Fibroblast of lung (primary cell): ENCODE measurements at regions not wholly inside any gene's neighbourhood (a gene's known extent, or its start where the extent isn't known, plus 50 kb on each side); places are given as distances from the start of the nearest gene placed in this dataset.

ENCODE experiments used
- DNase-seq, 2 donors: peaks; one replicate each; pipeline versions ENCODE4 v3.0.0 to v3.0.0-alpha.2; 2010; ENCODE audit warnings: low read depth in 2 of 2
- H2AFZ ChIP-seq: 2 replicates; pipeline ENCODE4 v1.5.1; 2012; ENCODE audit warnings: low read length, control low read depth, inconsistent platforms
- H3K27ac ChIP-seq: 2 replicates; pipeline ENCODE4 v1.5.1; 2011; ENCODE audit warnings: low read length, control low read depth; ENCODE audit not compliant: insufficient read depth
- H3K27me3 ChIP-seq: 2 replicates; pipeline ENCODE4 v1.5.1; 2011; ENCODE audit warnings: mild to moderate bottlenecking, low read length; ENCODE audit not compliant: control insufficient read depth, insufficient read depth
- H3K36me3 ChIP-seq: 2 replicates; pipeline ENCODE4 v1.5.1; 2011; ENCODE audit warnings: low read length; ENCODE audit not compliant: control insufficient read depth, insufficient read depth
- H3K4me1 ChIP-seq: 2 replicates; pipeline ENCODE4 v1.5.1; 2011; ENCODE audit warnings: low read length; ENCODE audit not compliant: control insufficient read depth, insufficient read depth; ENCODE audit errors: extremely low read depth
- H3K4me2 ChIP-seq: 2 replicates; pipeline ENCODE4 v1.5.1; 2011; ENCODE audit warnings: low read length, control low read depth; ENCODE audit not compliant: insufficient read depth; ENCODE audit errors: extremely low read depth
- H3K4me3 ChIP-seq, 4 experiments: fragments of 200-600 bp in 1 of 4; sonication (generic) in 1 of 4; replicated peaks in 1 of 4; 2 replicates each; pipeline ENCODE4 v1.5.1; 2011 to 2016; ENCODE audit warnings: low read length in 4 of 4, low read depth in 3 of 4, mild to moderate bottlenecking in 3 of 4, control low read depth in 2 of 4, inconsistent platforms in 1 of 4, mixed read lengths in 1 of 4; ENCODE audit not compliant: insufficient read depth in 1 of 4; ENCODE audit errors: control extremely low read depth in 1 of 4
- H3K79me2 ChIP-seq: 2 replicates; pipeline ENCODE4 v1.5.1; 2012; ENCODE audit warnings: mild to moderate bottlenecking, low read length, inconsistent platforms; ENCODE audit not compliant: control insufficient read depth, insufficient read depth
- H3K9ac ChIP-seq: 2 replicates; pipeline ENCODE4 v1.5.1; 2011; ENCODE audit warnings: mild to moderate bottlenecking, low read length, control low read depth; ENCODE audit not compliant: insufficient read depth
- H3K9me3 ChIP-seq: 2 replicates; pipeline ENCODE4 v1.5.1; 2012; ENCODE audit warnings: low read depth, low read length; ENCODE audit not compliant: control insufficient read depth, insufficient read depth
- H4K20me1 ChIP-seq: 2 replicates; pipeline ENCODE4 v1.5.1; 2011; ENCODE audit warnings: low read length; ENCODE audit not compliant: control insufficient read depth, insufficient read depth; ENCODE audit errors: extremely low read depth
- EZH2 ChIP-seq: IDR thresholded peaks from 2 replicates; pipeline ENCODE4 v1.5.1; 2012; ENCODE audit warnings: low read length, control low read depth, mild to moderate bottlenecking; ENCODE audit errors: missing control alignments
- TF ChIP-seq, protein P1 (sequence below), 2 donors: IDR thresholded peaks in 1 of 2; conservative IDR thresholded peaks in 1 of 2; 1 replicate in 1 of 2; 2 replicates in 1 of 2; pipeline ENCODE4 v1.5.1; 2011 to 2012; ENCODE audit warnings: low read length in 2 of 2, control low read depth in 1 of 2, inconsistent platforms in 1 of 2, low read depth in 1 of 2, mild to moderate bottlenecking in 1 of 2

GRCh38 chr3:118782755-118783202, 251.9 kb downstream of the IGSF11 start:
- DNase-seq, result peak in 1 of 2 donors; percentile 10
- H3K4me3 ChIP-seq, result no peak overlapping the region
- no peak overlapping the region for H3K9ac ChIP-seq
- no peaks in the 10 kb centered on the region for H3K4me1 ChIP-seq
- H4K20me1 ChIP-seq, result no peaks in the 10 kb centered on the region
- H3K4me2 ChIP-seq, result no peak overlapping the region
- no peaks in the 10 kb centered on the region for H3K27me3 ChIP-seq
- no peak overlapping the region for H3K27ac ChIP-seq
- no peak overlapping the region for H2AFZ ChIP-seq
- no peaks in the 10 kb centered on the region for H3K9me3 ChIP-seq
- TF ChIP-seq, protein P1, sequence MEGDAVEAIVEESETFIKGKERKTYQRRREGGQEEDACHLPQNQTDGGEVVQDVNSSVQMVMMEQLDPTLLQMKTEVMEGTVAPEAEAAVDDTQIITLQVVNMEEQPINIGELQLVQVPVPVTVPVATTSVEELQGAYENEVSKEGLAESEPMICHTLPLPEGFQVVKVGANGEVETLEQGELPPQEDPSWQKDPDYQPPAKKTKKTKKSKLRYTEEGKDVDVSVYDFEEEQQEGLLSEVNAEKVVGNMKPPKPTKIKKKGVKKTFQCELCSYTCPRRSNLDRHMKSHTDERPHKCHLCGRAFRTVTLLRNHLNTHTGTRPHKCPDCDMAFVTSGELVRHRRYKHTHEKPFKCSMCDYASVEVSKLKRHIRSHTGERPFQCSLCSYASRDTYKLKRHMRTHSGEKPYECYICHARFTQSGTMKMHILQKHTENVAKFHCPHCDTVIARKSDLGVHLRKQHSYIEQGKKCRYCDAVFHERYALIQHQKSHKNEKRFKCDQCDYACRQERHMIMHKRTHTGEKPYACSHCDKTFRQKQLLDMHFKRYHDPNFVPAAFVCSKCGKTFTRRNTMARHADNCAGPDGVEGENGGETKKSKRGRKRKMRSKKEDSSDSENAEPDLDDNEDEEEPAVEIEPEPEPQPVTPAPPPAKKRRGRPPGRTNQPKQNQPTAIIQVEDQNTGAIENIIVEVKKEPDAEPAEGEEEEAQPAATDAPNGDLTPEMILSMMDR (conservative IDR thresholded peaks at IDR 0.05 in 1 of 2, IDR thresholded peaks at IDR 0.05 in 1 of 2; ENCODE audit: low read depth in 1 of 2, low read length in 2 of 2), result no peak
- no peak for TF ChIP-seq EZH2
- no peaks in the 10 kb centered on the region for H3K79me2 ChIP-seq
- H3K36me3 ChIP-seq, result no peaks in the 10 kb centered on the region

GRCh38 chr3:118785415-118785814, 249.2 kb downstream of the IGSF11 start:
- H3K9me3 ChIP-seq, result no peaks in the 10 kb centered on the region
- no peaks in the 10 kb centered on the region for H3K36me3 ChIP-seq
- no peaks in the 10 kb centered on the region for H4K20me1 ChIP-seq
- no peak overlapping the region for H3K9ac ChIP-seq
- no peaks in the 10 kb centered on the region for H3K4me1 ChIP-seq
- H3K4me3 ChIP-seq, result no peak overlapping the region
- H3K79me2 ChIP-seq, result no peaks in the 10 kb centered on the region
- no peak for TF ChIP-seq EZH2
- TF ChIP-seq, protein P1 (conservative IDR thresholded peaks at IDR 0.05 in 1 of 2, IDR thresholded peaks at IDR 0.05 in 1 of 2; ENCODE audit: low read depth in 1 of 2, low read length in 2 of 2), result no peak
- H3K27ac ChIP-seq, result no peak overlapping the region
- no peak overlapping the region for H3K4me2 ChIP-seq
- no peak for DNase-seq
- H3K27me3 ChIP-seq, result no peaks in the 10 kb centered on the region
- no peak overlapping the region for H2AFZ ChIP-seq

DNA sequence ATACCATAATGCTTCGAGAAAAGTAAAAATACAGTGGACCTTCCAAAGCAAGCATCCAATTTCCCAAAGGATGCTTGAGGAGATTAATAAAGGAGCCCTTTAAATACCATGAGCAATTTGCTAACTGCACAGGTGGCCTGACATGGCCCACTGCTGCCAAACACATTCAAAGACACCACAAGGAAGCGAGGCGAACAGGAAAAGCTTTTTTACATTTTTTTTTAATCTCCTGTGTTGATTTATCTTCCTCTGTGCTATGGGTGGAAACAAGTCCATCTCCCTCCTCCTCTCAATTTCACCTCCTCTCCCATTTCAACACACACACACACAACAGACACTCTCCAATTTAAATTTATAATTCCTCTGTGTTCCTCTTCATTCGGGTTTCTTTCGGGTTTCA, 243.4 kb downstream of the IGSF11 start:
- H3K4me3 ChIP-seq, result no peak overlapping the region
- H3K4me2 ChIP-seq, result no peak overlapping the region
- TF ChIP-seq EZH2, result no peak
- TF ChIP-seq, protein P1 (conservative IDR thresholded peaks at IDR 0.05 in 1 of 2, IDR thresholded peaks at IDR 0.05 in 1 of 2; ENCODE audit: low read depth in 1 of 2, low read length in 2 of 2), result no peak
- H3K9me3 ChIP-seq, result no peaks in the 10 kb centered on the region
- H3K79me2 ChIP-seq, result no peaks in the 10 kb centered on the region
- H3K27ac ChIP-seq, result no peak overlapping the region
- no peaks in the 10 kb centered on the region for H3K4me1 ChIP-seq
- no peak overlapping the region for H3K9ac ChIP-seq
- H4K20me1 ChIP-seq, result no peaks in the 10 kb centered on the region
- no peak for DNase-seq
- H3K36me3 ChIP-seq, result no peaks in the 10 kb centered on the region
- no peak overlapping the region for H2AFZ ChIP-seq
- H3K27me3 ChIP-seq, result no peaks in the 10 kb centered on the region
